Left renal pelvis (tissue), 4 donors: ENCODE measurements at regions not wholly inside any gene's neighbourhood (a gene's known extent, or its start where the extent isn't known, plus 50 kb on each side); places are given as distances from the start of the nearest gene placed in this dataset.
"Not testable (repeated sequence)": the region's sequence is repeated elsewhere in the genome, so short reads cannot be mapped to it uniquely, and the experiment has no call there.

Experiments used
- DNase-seq, 4 donors: peaks; one replicate each; pipeline ENCODE4 v3.0.0-alpha.2; 2013; ENCODE audit warnings: low read depth in 4 of 4, low spot score in 3 of 4

DNA sequence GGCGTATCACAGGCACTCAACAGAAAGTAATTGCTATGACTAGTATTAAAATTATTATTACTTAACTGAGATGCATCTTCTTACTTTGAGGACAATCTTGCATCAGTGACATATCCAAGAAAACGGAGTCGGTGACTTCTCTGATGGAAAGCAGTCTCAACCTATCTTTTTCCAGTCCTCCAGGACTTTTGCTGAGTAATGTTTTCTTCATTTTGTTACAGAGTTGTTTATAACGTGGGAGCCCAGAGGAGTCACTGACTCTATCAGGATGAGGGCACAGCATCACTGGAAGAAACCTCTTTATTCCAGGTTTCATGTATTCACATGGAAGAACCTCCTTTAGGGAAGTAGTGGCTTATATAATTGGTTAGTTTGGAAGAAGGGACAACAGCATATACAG lies 51.5 kb upstream of the MELK start:
- DNase-seq = no peak

DNA sequence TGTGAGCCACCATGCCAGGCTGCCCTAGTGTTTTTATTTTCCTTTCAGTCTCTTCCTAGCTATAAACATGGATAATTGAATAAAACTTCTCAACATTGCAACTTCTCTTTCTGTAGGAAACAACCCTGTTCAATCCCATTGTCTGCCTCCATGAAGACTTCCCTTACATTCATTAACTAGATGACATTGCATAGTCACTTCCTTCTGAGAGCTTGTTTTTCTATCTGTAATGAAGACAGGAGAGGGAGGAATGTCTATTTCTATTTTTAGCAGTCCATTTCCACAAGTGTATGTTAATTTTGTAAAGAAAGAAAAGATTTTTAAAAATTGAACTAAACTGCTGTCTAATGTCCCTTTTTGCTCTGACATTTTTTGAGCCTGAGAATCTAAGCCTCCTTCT lies 55.6 kb upstream of the MELK start:
- DNase-seq = no peak

DNA sequence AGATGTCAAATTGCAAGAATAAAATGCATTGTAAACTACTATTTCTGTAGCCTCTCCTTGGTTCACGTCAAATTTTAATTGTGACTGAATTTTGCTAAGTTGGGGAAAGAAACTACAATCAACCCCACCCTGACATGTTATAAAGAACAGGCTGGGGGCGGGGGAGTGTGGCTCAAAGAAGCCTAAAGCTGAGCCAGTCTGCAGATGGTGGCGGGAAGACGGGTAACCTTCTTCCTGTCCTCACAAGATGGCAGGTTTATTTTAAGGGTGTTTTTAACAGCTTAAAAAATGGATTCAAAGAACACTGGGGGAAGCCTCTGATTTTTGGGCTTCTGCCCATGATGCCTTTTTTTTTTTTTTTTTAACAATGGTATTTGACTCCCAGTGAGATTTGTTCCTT lies 68.5 kb upstream of the MELK start:
- no peak for DNase-seq

DNA sequence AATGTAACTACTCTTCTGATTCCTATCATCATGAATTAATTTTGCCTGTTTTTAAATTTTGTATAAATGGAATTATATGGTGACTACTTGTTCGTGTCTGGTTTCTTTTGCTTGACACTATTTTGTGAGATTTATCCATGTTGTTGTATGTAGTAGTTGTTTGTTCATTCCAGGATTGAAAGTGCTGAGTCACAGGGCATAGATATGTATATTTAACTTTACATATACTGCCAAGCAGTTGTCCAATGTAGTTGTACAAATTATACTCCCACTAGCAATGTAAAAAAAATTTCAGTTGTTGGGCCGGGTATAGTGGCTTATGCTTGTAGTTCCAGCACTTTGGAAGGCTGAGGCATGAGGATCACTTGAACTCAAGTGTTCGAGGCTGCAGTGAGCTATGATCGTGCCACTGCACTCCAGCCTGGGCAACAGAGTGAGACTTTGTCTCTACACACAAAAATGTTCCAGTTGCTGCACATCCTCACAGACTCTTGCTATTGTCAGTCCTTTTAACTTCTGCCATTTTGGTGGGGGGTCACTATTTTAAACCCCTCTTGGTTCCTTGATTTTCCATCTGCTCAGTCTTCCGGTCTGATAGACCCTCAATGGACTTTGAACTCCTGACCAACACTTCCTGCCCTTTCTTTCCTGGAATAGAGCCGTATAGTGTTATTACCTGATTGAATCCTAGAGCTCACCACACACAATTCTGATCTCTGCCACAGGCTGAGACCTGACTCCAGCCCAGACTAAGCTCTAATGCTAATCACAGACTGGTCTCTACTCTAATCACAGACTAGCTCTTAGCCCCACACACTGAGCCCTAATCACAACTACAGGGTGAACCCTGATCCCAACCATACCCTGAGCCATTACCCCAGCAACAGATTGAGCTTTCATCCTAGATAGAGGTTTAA lies 69.3 kb upstream of the MELK start:
- no peak for DNase-seq

DNA sequence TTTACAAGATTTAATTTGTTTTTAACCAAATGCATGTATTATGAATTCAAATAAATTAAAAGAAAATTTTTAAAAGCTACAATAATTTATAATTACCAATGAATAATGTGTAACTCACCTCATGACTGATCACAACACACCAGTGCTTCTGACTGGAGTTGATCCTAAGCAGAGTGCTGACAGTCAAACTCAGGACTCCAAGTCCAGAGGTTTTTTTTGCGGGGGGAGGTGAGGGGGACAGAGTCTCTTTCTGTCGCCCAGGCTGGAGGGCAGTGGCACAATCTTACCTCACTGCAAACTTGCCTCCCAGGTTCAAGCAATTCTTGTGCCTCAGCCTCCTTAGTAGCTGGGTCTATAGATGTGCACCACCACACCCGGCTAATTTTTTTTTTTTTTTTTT lies 71.0 kb upstream of the MELK start:
- no peak for DNase-seq

DNA sequence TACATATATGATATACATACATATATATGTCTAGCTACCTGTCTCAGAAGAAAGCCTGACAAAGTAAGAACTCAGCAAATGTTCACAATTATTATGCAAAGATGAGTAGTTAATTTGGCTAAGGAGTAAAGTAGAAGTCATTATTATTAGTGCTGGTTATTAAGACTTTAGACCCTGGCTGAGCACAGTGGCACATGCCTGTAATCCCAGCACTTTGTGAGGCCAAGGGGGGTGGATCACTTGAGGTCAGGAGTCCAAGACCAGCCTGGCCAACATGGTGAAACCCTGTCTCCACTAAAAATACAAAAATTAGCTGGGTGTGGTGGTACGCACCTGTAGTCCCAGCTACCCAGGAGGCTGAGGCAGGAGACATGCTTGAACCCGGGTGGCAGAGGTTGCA lies 71.8 kb upstream of the MELK start:
- DNase-seq = not testable (repeated sequence)

DNA sequence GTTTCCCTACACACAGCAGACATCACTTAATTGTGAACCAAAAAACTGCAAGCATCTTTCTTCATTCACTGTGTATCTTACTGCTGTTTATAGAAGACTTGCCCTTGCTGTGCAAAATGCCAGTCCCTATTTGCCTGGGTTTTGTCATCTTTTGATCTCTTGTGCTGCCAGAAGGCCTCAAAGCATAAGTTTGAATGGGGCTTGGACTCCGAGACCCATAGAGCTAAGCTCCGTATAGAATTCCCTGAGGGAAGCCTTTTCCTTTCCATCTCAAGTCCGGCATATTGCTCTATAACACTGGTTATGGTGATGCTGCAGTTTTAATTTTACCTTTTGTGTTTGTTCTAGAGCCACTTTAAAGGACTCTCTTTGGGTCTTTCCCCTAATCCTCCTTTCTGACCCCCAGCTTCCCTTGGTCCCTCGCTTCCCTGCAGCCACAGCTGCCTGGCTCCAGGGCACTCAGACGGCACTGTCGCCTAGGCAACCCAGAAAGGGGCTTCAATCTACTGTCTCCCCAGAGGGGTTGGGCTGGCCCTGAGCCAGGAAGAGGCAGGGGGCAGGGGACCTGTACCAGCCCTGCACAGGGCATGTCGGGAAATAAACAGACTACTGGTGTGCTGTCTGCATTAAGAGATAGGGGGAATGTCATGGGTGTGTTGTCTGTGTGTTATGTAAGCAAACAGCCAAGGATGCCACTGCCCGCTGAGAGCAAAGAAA lies 73.4 kb upstream of the MELK start:
- DNase-seq = peak in 1 of 4 donors; percentile 64

DNA sequence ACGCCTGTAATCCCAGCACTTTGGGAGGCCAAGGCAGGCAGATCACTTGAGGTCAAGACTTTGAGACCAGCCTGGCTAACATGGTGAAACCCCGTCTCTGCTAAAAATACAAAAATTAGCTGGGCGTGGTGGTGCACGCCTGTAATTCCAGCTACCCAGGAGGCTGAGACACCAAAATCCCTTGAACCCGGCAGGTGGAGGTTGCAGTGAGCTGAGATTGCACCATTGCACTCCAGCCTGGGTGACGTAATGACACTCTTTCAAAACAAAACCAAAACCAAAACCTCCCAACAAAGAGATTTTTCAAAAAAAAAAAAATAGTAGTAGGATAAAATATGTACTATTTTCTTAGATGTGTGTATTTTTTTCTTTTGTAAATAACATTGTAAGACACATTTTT lies 79.1 kb upstream of the MELK start:
- not testable (repeated sequence) for DNase-seq

DNA sequence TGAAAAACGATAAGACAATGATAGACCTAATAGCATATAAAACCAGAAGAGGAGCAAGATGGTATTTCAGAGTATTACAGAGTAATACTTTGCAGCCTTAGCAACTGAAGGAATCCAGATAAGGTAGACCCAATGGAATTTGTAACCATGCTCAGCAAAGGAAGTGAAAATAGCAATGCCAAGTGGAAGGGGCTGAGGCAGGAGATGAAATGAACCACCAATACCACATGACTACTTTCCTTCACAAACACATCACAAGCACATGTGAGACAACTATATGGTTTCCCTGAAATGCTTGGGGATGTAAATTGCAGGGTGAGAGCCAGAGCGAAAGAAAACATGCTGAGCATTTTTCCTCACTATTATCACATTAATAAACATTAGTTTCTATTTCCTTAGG lies 79.8 kb upstream of the MELK start:
- no peak for DNase-seq

DNA sequence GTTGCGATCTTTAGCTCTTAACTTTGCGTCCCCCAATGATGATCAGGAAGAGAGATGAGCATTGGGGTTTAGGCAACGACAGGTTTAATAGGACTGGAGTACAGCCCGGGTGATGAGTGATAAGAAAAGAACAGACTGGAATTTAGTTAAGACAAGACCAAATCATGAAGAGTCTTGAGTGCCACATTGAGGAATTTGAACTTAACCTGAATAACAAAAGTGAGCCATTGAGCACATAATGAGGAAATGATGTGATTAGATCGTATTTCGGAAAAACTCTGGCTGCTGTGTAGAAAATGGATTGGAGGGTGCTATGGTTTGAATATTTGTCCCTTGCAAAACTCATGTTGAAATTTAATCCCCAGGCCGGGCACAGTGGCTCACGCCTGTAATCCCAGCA lies 83.2 kb upstream of the MELK start:
- DNase-seq = no peak

DNA sequence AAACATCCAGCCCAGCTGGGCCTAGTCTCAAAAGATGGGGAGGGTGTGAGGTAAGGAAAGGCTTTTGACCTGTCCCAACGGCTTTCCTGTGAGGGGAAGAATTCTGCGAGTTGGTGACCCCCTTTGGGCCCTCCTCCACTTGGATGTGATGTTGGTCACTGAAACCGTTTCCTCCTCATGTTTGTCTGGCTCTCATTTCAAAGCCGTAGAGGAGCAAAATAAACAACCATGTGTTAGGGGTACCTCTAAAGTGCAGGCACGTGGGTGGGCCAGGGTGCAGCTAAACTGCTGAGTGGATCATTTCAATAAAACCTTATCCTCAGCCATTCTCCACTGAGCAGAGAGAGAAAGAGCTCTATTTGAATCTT lies 84.3 kb upstream of the MELK start:
- DNase-seq = peak in 1 of 4 donors; percentile 58

DNA sequence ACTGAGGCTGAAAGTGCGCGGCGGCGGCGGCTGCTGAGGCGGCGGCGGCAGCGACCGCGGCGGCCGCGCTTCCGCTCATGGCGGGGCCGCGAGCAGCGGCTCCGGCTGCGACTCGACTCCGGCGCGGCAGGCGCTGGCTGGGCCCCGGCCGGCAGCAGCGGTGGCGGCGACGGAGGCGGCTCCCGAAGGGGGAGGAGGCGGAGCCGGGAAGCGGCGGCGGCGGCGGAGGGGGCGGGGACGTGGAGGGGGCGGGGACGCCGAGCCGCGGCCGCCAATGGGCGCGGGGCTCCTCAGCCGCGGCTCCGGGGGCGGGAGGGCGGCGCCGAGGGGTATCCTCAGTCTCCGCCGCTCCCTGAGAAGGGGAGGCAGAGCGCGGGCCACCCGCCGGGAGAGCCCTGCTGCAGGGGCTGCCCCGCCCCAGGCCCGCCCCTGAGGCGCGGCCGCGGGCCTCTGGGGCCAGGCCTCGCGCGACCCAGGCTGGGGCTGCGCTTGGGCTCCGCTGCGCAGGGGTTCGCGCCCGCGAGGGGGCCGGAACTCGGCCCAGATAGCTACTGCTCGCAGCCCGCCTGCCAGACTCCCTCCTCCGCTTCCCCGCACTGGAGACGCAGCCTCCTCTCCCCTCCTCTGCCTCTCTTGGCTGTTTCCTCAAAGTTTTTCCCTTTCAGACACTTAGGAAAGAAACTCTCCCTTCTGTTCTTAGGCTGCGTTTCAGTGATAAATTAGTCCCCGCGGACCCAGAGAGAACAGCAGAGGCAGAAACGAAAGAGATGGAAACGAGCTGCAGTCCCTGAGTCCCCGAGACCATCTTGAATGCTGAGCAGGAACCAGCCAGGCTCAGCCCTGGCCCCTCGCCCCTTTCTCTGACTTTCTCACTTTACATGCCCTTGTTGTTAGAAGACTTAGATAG lies 85.0 kb upstream of the MELK start:
- peak; percentile 70 to 87 (median 84) for DNase-seq

DNA sequence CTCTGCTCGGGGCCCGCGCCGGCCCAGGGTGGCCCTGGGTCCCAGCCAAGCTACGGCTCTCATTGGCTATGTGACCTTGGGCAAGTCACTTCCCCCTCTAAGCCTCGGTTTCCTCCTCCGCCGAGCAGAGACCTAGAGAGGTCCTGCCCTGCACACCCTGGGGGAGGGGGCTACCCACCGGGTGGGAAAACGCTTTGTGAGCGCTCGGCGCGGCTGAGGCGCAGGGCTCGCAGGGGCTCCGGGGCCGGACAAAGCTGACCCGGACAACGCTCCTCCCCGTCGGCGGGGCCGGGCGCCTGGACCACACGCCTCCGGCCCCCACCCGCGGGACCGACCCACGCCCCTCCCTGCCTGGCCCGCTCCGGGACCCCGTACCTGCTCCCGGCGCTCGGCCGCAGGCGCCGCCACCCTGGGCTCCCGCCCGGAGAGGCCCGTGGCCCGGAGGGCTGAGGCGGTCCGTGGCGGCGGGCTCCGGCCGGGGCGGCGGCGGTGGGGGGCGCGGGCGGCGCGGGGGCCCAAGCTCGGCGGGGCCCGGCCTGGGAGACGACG lies 85.7 kb upstream of the MELK start:
- DNase-seq = no peak

DNA sequence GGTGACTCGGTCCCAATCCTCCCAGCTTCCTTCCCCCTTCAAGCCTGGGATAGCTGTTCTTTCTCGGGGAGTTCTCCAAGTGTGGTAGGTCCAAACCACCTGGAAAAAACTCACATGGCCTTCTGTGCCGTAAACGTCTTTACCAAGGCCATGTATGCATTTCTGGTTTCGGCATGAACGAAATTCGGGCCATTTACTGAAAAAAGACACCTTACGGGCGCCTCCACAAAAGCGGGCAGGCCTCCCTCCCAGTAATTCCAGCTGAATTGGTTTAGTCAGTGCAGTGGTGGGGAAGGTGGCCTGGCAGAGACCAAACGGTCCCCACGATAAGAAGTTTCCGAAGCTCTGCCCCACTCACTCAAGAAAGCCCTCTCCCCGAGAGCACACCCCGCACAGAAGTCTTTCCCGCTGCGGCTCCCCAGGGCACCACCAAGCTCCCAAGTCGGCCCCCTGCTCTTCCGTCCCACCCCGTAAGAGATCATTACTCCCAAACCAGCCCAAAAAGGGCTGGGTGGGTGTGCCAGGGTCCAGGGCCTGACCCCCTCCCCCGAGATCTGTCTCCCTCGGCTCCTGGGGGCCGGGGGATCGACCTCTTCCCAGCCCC lies 86.3 kb upstream of the MELK start:
- no peak for DNase-seq

DNA sequence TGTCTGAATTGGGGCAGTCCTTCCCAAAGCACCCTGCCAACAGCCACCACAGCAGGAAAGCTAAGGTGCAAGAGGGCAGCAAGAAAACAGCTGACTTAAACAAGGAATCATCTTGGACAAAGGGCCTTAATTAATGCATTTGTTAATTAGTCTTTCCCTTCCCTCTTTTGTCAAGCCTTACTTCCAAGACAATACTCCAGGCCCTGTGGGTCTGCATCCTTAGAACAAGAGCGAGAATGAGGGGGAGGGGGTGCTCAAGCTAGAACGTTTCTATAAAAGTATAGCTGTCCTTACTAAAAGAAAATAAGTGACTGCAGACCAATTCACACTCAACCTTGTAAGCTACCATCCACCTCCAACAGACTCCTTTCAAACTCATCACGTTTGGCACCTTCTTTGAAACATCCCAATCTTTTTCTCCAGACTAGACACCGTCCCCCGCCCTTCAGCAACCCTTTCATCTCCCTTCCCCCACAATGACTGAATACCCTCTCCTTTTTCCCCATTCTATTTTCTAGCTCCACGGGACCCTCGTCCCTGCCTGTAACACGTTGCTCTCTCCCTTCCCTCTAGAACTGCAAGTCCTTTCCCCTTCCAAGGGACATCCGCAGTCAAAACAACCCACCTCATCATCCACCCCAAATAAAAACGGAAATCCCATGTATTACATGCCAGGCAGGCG lies 85.7 kb upstream of the RNF38 start:
- DNase-seq = no peak

DNA sequence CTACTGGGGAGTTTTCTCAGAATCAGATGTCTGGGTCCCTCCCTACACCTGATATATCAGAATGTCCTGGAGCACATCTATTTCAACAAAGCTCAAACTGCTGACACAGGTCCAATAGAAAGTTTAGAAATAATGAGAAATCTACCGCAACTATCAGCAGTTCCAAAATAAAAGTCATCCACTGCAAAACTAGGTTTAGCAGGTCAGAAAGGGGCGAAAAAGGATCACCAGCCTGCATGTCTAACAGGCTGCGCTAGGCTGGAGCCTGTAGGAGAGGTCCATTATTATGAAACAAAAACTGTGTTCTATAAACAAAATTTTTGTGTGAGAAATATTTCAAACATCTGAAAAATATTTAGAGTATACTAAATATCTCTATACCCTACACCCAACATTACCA lies 84.1 kb upstream of the RNF38 start:
- no peak for DNase-seq

DNA sequence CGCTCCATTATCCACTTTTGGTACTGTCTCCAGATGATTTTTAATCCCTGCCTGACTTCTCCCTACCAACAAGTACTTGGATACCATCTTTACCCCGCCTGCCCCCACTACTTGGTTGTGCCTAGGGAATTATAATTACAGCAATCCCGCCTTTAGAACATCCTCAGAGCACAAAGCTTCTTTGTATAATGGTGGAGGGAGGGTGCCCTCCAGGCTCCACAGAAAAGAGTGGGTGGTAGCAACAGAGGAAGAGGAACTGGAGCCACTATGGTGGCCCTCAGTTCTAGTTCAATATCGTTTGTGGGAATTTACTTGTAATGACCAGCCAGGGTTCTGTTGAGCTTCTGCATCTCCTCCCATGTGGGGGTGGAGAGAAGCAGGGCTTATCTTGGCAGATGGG lies 79.0 kb upstream of the RNF38 start:
- no peak for DNase-seq

DNA sequence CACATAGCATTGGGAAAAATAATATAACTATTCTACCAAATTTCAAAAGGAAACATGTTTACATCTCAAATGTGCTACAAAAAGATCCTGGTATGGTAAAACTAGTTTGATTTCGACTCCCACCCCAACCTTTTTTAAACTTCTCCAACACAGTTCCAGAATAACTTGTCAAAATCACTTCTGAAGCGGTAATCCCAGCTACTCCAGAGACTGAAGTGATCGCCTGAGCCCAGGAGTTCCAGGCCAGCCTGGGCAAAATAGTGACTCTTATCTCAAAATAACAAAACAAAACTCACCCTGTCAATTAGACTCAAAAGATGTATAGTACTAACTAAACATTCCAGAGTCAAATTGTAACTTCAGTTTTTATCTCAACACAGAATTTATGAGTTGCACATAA lies 71.3 kb upstream of the RNF38 start:
- DNase-seq = no peak

DNA sequence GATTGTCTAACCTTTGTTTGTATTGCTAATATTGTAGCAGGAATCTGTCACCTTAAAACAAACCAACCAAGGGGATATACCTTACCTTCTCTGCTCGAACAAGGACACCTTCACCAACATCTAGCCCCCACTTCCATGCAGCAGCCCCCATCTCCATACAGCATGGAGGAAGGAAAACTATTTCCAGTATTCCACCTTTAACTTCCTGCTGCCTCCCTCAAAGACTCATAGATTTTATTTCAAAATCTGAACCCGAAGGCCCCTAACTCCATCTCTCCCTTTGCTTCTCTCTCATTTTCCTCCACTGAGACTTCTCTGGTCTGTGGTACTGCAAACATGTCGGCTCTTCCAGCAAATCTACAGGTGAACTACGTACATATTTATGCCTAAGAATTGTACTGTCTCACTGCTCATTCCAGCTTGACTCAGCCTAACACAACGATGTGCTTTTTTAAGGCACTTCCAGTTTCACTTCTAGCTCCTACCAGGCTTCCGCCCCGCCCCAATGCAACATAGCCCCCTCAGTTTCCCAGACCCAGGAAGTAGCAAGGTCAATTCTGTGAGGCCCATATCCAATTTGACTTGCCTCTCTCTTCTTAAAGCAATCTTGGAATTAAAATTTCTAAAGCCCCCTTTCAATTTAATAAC lies 70.7 kb upstream of the RNF38 start:
- DNase-seq = no peak
